NCI-H69 (cell line): ENCODE measurements at regions not wholly inside any gene's neighbourhood (a gene's known extent, or its start where the extent isn't known, plus 50 kb on each side); places are given as distances from the start of the nearest gene placed in this dataset.
A peak's percentile ranks its signal among the peaks of the same experiment; 100 is the strongest.

Experiments
- DNase-seq: peaks from one replicate; lab custom pipeline; 2025; lab: John Stamatoyannopoulos, UW

DNA sequence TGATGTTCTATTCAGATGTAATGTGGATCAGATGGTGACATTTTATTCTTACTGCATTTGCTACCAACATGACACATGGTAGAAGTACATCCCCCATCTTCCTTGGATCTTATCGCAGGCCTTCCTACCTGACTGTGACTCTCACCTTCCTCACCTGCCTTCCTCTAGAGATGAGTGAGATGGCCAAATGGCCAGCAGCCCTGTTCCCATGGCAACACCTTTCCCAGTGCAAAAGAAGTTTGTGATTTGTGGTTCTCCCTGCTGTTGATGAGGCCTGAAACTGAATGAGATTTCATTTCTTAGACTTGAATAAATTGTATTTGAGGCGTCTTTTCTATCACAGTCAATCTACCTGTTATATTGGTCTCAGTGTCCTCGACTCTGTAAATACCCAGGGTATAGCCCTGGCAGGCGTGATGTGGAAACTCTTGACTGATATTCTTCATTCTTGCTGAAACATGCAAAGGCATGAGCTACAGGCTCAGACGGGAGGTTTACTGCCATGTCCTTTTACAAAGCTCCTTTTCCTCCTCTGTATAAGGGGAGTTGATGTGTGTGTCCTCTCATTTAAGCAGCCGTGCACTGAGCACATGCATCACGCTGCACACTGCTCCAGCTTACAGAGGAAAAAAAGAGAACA lies 440.7 kb upstream of the AKR1E2 start:
- DNase-seq: no peak

DNA sequence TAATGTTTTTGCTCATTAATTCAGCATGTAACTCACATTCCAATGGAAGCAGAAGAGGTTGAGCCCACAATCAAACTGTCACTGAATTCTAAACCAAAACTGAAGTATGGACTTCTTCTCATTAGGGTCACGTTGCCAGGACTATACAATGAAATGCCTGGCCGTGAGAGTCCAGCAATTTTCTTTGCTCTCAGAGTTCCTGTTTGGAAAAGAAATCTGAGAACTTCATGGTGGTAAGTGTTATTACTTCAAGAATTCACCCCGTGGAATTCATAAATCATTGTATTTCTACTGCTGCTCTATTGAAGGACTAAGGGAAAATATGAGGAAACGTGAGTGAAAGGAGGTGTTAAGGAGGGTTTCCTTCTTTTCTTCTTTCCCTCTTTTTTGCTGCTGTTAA lies 441.8 kb upstream of the AKR1E2 start:
- no peak for DNase-seq

DNA sequence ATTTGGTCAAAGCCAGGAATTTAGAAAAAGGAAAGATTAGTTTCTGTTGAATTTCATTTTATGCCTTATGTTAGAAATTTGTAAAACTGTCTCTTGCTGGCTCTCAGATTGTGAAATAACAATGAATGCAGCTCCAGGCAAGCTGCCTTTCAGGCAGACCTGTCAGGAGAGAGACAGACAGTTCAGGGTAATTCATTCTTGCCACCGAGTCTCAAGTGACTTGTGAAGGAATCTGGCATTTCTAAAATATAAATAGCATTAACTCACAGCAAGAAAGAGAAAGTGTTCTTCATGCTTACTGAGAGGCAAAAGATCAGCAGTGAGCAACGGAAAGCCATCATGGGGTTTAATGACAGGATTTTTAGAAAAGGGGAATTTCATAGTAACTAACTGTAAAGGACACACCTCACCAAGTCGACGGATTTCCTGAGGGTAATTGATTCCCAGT lies 442.3 kb upstream of the AKR1E2 start:
- no peak for DNase-seq

DNA sequence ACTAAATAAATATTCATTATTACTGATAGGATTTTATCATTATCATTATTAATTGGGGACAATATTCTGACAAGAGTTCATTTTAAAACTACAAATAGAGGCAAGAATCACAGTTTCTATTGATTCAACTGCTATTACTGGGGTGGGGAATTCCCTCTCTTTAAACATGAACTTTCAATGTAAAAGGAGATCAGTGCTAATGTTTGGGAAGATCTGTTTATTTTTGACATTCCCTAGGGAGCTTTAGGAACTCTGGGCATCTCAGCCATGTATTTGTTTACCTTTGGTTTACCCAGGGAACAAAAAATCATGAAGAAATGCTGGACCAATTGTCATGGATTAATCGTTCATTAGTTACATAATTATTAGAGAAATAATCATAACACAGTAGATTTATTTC lies 443.2 kb upstream of the AKR1E2 start:
- no peak for DNase-seq

DNA sequence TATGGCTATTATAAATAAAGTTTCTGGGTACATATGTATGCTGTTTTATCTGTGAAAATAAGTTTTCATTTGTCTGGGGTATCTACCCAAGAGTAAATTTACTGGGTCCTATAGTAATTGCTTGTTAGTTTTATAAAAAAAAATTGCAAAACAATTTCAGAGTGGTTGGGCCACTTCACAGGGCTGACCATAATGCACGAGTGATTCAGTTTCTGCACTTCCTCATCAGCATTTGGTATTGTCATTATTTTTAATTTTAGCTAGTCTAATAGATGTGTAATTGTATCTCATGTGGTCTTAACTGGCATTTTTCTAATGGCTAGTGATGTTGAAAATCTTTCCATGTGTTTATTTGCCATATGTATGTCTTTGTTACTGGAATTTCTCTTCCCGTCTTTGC lies 452.4 kb upstream of the AKR1E2 start:
- no peak for DNase-seq

DNA sequence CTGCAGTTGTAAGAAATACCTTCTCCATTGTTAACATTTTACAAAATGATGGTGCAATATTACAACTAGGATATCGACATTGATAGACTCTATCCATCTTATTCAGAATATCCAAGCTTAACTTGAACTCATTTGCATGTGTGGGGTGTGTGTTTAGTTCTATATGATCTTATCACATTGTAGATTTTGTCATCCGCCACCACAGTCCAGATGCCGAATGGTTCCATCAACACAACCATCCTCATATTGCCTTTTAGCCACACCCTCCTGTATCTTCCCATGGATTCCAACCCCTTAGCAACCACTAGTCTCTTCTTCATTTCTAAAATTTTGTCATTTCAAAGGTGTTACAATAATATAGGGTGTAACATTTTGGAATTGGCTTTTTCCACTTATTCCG lies 452.9 kb upstream of the AKR1E2 start:
- no peak for DNase-seq

DNA sequence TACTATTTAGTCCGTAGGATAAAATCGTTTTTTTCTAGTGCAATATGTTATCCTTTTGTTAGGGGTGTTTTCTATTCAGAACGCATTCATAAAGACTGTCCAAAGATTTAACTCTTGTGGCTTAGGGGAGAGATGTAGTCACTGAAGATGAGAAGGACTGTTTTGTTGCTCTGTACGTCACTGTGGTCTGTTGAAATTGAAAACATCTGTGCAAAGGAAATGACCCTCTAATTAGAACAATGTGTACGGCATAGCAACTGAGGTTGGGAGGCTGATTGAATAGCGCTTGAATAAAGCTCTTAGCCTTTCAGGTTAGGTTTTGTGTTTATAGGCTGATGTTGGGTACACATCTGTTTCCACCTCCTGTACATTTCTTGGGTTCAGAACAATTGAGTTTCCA lies 453.4 kb upstream of the AKR1E2 start:
- no peak for DNase-seq

DNA sequence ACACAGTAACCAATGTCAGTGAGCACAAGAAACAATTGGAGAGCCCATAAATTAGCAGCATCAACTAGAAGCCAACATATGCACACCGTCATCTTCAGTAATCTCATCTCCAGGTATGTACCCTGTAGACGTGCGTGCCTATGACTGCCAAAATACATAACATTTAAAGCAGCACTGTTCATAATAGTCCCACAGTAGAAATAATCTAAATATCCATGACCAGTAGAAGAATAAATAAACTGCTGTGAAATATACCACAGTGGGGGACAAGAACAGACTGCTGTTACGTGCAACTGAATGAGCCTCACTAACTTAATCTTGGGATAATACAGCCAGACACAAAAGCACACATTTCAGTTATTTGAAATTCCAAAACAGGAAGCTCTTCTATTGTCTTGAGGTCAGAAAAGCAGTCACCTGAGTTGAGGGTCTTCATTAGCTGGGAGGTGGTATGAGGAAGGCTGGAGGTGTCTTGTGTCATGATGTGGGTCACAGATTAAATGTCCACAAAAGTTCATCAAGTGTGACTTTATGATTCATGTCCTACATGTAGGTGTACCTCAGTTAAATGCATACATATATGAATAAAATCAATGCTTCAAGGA lies 454.2 kb upstream of the AKR1E2 start:
- DNase-seq: no peak

DNA sequence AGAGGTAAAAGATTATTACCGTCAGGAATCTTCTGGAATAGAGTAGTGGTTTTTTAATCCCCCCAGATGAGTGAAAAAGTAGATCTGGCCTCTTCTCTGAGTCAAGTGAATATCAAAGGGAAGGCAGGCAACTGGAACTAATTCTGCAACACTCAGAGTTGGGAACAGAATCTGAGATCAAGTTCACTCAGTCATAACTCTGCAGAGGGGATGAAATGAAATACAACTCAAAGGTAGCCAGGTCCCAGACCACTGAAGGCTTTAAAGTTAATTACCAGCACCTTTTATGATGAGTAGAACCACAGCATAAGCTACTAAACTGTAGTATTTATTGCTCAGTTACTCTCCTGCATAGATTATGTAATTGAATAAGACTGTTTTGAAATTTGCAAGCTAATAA lies 455.6 kb upstream of the AKR1E2 start:
- DNase-seq: no peak

DNA sequence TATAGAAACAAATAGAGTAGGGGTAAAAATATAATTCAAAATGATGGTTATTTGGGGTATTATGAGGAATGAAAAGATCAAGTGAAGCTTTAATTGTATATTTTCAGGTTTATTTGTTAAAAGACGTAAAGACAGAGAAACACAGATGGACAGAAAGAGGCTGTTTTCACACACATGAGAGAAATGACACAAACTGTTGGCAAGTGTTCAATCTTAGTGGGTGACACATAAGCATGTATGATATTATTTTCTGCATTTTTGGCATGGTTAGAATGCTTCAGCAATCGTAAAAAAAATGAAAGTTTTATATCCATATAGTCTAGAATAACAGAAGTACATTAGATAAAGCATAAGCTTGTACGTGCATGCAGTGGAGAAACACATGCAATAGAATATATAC lies 464.4 kb upstream of the AKR1E2 start:
- DNase-seq: no peak

DNA sequence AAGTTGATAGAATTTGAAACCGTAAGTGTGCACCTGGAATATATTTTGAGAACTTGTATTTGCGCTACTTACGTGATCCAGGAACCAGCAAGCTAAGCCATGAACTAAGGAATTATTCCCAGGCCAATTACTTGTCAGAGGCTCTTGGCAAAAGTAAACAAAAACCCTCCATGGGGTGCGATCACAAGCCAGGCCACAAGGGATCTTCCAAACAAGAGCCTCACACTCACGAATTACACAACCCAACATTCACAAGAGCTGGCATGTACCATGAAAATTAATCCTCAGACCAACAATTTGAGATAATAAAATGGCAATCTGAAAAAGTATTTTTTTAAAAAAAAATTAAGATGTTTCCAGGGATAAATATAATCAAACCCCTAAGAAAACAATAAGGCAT lies 467.0 kb upstream of the AKR1E2 start:
- peak; percentile 1 for DNase-seq

DNA sequence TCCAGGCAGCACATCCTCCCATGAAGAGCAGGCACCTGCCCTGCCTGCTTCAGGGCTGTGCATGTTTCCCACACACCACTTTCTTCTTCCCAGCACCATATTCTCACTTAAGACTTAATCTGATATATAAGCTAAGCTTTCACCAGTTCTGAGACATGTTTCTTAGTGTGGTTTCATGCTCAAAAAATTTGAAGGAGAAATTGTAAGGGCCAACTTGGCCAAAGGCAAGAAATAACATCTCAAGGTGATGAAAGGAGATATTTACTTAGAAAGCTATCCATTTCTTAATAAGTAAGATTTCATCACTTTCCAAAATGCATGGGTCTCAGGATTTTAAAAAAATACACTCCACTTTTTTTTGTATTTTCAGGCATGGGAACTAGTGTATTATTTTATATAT lies 468.1 kb upstream of the AKR1E2 start:
- no peak for DNase-seq

DNA sequence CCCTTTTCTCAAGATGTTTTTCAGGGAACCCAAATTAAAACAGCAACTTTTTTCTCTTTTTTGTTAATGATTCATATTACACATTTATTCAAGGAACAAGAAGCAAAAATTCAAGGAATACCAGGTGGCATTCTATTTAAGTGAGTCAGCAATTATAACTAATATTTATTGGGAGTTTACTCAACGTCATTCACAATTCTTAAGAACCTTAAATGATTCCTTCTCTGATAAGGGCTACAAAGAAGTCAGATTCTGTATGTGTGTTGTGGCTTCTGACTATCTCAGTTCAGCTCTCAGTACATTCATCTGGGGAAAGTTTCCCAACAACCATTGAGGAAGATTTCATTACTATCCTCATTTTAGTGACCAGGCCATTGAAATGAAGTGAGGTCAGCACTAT lies 470.7 kb upstream of the AKR1E2 start:
- DNase-seq: no peak

DNA sequence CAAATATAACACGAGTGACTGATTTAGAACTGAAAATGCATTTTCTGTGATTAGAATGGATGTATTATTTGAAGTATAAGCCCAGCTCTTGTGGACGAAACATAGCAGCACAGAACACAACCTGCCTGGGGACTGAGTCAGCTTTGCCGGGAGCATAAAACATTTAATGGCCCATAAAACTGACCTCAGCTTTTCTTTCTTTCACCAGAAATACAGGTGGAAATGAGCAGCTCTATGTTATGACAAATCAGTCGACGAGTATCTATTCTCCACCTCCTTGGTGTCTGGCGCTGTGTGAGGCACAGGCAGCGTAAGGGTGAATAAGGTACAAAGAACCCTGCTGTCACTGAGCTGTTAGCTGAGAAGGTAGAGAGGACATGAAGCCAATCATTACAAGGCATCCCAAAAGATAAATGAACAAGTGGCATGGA lies 471.6 kb upstream of the AKR1E2 start:
- DNase-seq: no peak

DNA sequence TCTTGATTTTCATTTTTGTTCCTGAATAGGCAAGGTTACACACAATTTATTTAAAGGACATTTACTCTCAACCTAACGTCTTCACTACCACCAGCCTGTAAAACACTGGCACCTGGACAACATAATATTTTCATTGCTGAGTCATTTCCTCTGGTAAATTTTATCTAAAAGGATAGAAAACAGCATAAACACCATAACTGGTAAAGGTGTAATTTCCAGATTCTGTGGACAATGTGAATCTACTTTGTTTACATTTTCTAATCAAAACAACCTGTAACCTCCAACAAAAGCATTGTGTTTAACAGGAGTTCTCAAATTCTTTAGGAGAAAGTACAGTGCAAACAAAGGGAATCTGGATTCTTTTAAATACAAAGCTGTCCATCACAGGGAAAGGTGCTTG lies 472.0 kb upstream of the AKR1E2 start:
- DNase-seq: no peak

DNA sequence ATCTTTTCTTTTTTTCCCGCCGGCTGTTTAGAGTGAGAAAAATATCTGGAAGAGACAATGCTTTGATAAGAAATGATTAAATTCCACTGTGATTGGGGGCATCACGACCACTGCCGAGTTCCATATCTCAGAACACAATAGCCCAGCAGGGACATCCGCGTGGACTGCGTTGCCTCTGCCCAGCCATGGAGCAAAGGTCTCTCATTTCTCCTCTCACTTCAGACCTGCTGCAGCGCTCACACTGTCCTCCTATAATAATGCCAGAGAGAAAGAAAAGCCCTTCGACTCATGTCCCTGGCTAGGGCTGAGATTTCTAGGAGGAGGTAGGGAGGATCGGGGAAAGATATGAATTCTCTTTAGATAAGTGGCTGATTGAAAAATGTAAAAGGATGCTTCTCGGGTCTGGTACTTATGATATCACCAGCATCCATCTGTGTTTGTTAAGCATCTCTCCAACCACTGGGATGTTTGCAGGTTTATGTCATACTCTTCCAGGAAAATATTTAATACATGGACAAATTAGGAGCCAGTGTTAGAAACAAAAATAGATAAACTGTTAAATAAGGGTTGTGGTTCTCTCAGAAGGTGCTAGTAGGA lies 472.9 kb upstream of the AKR1E2 start:
- no peak for DNase-seq

DNA sequence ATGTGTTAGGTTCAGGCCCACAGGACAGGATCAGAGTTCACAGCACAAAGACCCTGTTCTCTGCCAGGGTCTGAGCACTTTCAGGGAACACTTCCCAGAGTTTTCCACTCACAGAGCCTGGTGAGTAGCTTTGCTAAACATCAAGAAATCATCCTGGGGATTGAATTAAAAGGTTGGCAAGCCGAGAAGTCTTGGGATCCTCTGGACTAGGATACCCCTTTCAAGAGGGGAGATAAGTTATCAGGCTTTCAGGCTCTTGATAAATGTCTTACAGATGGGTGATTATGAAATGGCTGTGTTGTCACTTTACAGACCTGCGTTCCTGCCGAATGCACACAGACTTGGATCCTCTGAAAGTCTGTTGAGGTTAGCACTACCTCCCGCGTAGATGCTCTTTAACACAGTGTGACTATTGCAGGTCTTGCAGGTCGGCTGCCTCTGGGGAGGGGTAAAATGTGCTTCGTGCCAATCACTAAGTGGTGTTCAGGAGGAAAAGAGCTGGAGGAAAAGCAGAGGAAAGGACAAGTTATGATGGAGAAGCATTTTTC lies 473.5 kb upstream of the AKR1E2 start:
- no peak for DNase-seq

DNA sequence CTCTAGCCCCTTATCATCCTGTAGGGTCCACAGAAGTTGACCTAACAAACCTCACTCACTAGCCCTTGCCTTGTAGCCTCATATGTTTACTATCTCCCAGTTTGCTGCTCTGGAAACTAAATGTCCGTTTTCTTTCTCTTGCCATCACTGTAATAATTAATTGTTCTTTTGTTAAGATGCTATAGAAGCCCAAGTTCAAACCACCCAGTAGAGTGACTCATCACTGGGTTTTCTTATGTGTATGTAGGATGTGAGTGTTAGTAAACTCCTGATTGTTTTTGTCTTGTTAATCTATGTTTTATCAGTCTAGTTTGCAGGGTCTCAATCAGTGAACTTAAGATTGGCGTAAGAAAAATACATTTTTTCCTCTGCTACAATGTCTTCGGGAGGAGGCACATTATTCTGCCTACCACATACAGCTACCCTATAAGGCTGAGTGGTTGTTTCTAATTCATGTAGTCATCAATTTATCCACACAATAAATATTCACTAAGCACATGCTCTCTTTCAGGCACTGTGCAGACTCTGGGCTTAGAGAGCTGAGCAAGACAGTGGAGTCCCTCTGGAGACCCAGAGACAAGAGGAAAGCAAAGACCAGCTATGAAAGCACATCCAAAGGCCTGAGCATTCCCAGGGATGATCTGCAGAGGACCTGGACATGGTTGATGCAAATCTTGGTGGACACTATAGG lies 474.1 kb upstream of the AKR1E2 start:
- no peak for DNase-seq

DNA sequence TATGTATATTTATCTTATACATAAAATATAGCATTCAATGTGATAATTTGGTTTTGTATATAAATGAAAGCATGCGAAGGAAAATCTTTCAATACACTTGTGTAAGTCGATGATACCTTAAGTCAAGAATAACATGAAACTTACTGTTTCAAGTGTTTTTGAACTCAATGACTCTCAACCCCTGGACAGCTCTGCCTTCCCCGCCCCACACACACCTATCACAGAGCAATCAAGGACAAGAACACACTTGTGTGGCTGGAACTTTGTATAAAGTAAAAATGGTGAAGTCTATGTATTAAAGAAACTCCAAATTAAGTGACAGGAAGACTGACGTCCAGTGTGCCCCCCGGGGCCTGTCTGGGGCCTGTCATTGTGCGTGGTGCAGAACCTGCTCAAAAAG lies 478.6 kb upstream of the AKR1E2 start:
- DNase-seq: no peak

DNA sequence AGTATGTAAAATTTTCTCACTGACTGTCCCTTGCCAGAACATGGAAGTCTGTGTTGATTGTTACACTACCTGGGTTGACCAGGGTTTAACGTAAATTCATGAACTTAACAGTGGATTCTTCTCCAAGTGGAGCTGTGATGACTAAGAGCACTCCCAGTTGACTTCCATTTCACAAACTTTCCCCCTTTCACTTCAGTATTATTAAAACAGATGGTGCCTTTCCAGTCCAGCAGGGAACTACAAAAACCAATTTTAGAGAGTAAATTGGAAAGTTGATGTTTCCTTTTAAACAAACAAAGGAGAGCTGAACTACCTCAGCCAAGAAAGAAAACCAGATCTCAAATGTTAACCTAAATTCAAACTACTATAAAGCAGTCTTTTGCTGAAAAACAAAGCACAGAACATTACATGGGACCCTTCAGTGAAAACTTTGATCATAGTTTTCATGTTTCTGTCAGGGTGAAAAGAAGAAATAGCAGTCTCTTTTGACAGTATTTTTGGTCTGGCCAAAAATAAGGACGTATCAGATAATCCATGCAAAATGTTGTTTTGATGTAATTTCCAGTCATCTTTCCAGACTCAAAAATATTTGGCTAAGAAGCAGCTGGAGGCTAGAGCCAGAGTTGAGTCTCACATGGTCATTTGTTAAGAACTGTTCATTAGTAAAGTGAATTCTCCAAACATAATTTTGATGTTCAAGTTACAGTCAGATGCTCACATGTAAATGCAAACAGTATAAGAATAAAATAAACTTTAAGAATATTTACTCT lies 479.9 kb upstream of the AKR1E2 start:
- DNase-seq: no peak

DNA sequence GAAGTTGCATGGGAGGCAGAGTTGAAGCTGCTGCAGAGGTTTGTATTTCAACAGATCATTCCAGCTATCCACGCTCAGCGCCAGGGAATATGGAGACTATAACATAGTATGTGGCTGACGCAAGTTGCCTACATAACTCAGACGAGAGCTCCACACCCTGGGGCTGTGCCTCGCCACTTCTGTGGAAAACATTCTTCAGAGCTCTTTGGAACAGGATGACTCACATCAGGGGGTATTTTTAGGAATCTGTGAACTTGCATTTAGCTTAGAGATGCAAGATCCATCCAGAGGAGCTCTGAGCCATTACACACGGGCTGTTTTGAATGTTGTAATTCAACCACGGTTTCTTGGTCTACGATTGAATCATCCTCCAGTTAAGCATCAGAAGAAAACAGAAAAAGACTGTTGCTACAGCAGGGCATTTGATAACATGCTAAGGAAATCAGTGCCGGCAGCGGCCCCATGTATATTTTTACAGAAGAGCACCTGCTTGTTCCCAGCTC lies 481.5 kb upstream of the AKR1E2 start:
- DNase-seq: no peak

DNA sequence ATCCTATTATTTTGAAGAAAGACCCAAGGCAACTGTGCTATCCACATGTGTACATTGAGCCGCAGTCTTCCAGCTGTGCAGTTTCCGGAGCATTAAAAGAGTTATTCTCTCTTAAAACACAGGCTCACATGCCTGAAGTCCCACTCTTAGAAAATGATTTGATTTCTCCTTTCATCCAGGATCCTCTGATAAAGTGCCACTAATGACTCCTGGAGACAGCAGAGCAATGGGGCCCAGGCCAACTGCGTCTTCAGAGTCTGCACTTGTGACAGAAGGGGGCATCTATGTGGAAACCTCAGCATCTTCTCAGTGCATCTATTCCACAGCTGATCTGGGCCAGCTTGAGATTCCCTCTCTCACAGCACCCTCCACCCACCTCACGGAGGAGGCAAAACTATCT lies 482.1 kb upstream of the AKR1E2 start:
- DNase-seq: no peak
